ENCODE measurements at regions not wholly inside any gene's neighbourhood (a gene's known extent, or its start where the extent isn't known, plus 50 kb on each side); places are given as distances from the start of the nearest gene placed in this dataset.

DNA sequence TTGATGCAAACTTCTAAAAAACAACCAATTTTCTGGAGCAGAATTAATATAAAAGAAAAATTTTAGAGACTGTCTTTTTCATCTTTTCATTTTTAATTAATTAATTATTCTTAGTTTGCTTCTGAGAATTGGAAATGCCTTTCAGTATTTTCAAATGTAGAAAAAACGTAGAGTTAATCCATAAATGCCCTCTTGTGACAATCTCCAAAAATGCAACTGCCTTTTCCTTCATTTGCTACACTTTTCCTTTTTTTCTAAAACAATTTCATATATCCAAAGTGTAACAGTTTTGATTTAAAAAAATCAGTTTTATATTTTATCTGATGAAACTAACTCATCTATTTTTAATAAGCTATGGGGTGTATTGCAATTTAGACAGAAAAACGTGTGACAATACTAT lies 409.3 kb downstream of the PRKD1 start:
- H2AFZ ChIP-seq (ENCODE audit: low read depth, low read length) = no peak overlapping the region
- H3K4me2 ChIP-seq (ENCODE audit: low read length) = no peak overlapping the region
- H4K20me1 ChIP-seq (ENCODE audit: insufficient read depth, low read length) = no peaks in the 10 kb centered on the region
- no peak overlapping the region for H3K4me3 ChIP-seq (ENCODE audit: low read length)
- H3K79me2 ChIP-seq (ENCODE audit: low read length) = no peaks in the 10 kb centered on the region
- no peaks in the 10 kb centered on the region for H3K4me1 ChIP-seq (ENCODE audit: low read length)
- no peaks in the 10 kb centered on the region for H3K27me3 ChIP-seq (ENCODE audit: low read depth, low read length)
- H3K9ac ChIP-seq (ENCODE audit: low read length) = no peak overlapping the region
- no peaks in the 10 kb centered on the region for H3K9me3 ChIP-seq (ENCODE audit: insufficient read depth, low read length)
- no peak overlapping the region for H3K27ac ChIP-seq (ENCODE audit: low read length)
- H3K36me3 ChIP-seq (replicated peaks; ENCODE audit: low read depth, low read length) = no peaks in the 10 kb centered on the region
- TF ChIP-seq EZH2phosphoT487 (IDR thresholded peaks at IDR 0.05; ENCODE audit: low read depth) = no peak
- peak; percentile 37 for TF ChIP-seq CTCF (IDR thresholded peaks at IDR 0.05; ENCODE audit: low read depth, low read length)

DNA sequence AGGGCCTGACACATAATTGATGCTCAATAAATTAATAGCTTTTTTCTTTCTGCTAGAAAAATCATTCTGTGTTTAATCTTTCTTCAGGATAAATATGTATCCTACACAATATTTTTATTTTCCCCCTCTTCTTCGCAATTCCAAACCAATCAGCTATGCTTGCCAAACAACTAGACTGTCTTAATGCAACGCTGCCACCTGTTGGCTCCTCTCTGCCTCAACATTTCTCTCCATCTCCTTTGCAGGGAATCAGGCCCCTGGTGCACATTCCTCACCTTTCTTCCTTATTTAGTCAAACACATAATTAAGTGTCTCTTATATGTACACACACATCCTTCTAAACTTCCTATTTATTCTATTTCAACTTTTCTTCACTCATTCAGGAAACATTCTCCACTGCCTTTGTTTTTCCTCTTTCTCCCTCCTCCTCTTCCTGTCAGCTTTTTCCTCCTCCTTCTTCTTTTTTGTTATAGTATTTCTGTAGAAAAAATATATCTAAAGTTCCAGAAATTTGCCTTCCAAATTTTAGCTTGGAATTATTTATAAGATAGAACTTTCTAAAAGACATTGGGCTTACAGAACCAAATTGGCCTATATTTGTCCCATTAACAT lies 406.0 kb downstream of the PRKD1 start:
- no peaks in the 10 kb centered on the region for H3K79me2 ChIP-seq (ENCODE audit: low read length)
- no peaks in the 10 kb centered on the region for H3K9me3 ChIP-seq (ENCODE audit: insufficient read depth, low read length)
- H3K9ac ChIP-seq (ENCODE audit: low read length) = no peak overlapping the region
- no peak overlapping the region for H3K4me2 ChIP-seq (ENCODE audit: low read length)
- TF ChIP-seq EZH2phosphoT487 (IDR thresholded peaks at IDR 0.05; ENCODE audit: low read depth) (no peak), CTCF (IDR thresholded peaks at IDR 0.05; ENCODE audit: low read depth, low read length) (peak; percentile 61)
- H3K4me3 ChIP-seq (ENCODE audit: low read length) = no peak overlapping the region
- no peaks in the 10 kb centered on the region for H3K36me3 ChIP-seq (replicated peaks; ENCODE audit: low read depth, low read length)
- no peaks in the 10 kb centered on the region for H4K20me1 ChIP-seq (ENCODE audit: insufficient read depth, low read length)
- H3K4me1 ChIP-seq (ENCODE audit: low read length) = no peaks in the 10 kb centered on the region
- no peak overlapping the region for H3K27ac ChIP-seq (ENCODE audit: low read length)
- no peaks in the 10 kb centered on the region for H3K27me3 ChIP-seq (ENCODE audit: low read depth, low read length)
- H2AFZ ChIP-seq (ENCODE audit: low read depth, low read length) = no peak overlapping the region

Measured in OCI-LY3 (cell line).